ENCODE measurements at regions not wholly inside any gene's neighbourhood (a gene's known extent, or its start where the extent isn't known, plus 50 kb on each side); places are given as distances from the start of the nearest gene placed in this dataset.

DNA sequence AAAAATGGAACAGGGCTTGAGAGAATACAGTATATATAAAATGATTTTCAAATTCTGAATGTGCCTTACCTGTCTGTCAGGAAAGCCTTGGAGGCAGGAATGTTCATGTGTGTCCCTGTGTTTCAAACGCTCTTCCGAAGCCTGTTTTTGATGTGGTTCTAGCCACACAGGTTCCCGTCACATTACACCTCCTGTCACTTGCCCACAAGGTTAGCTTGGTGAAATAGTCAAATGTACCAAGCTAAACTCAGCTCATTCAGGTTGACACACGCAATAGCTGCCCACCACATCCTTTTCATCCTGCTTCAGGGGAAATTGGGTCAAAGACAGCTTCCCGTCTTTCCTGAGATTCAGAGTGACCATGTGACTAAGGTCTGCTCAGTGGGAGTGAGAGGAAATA, 574.0 kb downstream of the EFNB2 start:
- DNase-seq = no peak

DNA sequence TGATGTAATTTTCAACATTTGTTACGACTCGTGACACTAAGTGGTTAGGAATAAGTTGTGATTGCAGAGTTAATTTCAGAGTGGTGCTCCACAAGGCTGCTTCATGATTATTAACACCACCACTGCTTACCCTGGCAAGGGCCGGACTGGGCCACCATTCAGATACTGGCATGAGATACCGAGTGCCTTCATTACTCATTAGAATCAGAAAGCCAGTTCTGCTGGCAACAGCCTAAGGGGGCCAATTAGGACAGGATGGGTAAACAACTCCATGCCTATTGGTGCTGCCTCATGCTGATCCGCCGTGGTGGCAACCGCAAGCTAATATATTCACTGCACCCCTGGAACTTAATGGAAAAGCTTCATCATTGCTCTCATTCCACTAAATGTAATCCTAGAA, 575.1 kb downstream of the EFNB2 start:
- DNase-seq = no peak

DNA sequence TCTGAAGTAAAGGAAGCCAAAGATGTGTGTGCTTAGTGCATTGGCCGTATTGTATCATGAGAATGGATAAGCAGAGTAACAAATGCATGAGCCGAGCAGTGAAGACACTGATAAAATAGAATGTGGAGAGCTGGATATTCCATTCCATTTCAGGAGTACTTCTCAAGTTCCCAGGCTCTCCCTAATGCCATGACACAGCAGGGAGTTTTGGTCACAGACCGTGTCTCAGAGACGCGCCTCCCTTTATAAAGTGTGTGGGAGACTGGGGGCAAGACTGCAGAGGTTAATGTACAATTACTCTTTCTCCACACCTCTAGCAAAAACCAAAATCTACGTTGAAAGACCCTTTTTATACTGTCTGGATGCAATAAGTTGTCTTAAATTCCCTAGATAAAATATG, 575.6 kb downstream of the EFNB2 start:
- no peak for DNase-seq

- no peak for DNase-seq
Measured at GRCh38 chr13:105957769-105958438, 577.6 kb downstream of the EFNB2 start.

DNA sequence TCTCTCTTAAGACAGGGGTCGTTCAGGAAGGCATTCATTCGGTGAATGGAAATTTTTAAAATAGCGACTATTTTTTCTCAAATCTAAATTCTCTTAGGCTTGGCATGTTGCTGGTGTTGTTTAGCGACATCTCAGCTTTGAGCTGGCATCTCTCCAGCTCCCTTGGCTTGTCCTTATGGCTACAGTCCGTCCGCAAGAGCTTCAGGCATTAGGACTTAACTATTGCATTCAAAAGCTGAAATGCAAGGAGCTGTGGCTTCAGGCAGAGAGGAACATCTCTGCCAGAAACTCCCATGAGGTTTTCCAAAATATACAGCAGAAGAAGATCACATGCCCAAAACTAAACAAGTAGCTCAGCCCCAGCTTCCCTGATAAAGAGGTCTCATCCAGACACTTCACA, 578.5 kb downstream of the EFNB2 start:
- DNase-seq = no peak

GRCh38 chr13:105952973-105953290, 582.5 kb downstream of the EFNB2 start:
- DNase-seq = no peak

DNA sequence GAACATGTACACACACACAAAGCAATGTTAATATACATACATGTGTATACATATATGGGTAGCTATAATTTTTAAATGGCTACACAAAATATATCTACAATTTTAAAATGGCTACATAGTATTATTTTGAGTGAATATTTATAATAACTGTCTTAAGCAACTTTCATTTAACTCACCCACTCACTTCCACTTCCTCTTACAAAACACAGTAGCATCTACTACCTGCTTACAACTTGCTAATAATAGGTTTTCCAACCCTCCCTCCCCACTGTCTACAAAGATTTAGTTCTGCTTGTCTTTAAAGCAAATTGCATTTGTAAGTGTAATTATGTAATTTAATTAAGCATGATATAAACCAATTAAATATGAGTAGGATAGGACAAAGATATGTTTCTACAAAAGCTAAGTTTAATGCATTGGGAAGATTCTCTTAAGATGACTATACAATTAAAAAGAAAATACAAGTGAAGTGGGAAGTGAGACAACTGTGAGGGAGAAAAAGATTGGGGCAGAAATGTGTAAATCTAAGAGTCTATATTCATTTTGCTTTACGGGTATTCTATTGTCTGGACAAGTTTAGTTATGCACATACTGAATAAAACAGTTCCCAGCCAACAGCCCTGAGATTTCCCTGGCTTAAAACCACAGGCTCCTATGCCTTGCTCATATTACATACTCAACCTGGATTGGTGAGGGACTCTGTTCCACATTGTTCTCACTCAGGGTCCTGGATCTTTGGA, 583.1 kb downstream of the EFNB2 start:
- no peak for DNase-seq

DNA sequence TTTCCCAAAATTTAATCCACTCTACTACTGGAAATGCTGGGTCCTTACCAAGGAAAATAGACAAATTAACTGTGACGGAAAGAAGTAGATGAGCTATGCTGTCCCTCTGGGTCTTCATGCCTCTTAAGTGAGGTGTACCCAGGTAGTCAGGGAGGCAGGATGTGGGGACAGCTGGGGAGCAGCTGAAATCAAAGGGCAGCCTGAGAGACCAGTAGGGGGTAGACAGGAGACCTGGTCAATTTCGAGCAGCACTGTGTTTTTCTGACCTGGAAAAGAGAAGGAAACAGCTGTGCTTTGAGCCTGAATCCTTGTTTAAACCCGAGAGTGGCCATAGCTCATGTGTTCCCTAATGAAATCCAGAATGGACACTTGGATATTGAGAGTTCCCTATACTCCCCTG, 587.3 kb downstream of the EFNB2 start:
- DNase-seq = no peak

- no peak for DNase-seq
Measured at GRCh38 chr13:105940882-105941281, 594.6 kb downstream of the EFNB2 start.

DNA sequence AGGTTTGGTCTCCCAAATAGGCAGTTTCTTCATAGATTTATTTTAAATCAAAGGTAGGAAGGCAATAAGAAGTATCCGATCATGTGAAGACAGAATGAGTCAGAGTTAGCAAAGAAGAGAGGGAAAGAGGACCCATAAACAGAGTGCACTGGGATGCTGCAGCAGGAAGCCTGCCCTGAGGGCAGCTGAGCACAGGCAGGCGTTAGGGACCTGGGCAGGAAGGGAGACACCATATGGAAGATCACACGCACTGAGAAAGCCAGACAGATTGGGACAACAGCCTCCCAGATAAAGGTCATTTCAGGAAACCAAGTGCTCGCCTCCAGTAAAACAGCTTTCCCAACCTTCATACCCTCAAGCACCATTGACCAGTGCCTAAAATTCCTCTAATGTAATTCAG, 598.0 kb downstream of the EFNB2 start:
- no peak for DNase-seq

DNA sequence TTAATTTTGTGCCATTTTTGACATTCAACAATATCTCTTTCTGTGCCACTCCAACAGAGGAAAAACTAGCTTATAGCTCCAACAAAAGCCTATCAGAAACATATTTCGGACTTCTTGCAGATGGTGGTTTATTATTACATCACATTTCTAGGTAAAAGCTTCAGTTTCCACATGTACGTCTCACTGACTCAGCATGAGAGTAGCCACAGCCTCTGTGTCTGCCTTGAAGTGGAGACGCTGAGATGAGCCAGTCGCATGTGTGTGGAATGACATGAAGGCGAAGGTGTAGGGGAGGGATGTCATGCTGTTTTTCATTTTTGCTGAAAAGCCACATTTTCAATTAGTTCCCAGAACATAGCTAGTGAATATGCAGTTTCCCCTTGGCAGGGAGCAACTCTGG, 598.6 kb downstream of the EFNB2 start:
- no peak for DNase-seq

DNA sequence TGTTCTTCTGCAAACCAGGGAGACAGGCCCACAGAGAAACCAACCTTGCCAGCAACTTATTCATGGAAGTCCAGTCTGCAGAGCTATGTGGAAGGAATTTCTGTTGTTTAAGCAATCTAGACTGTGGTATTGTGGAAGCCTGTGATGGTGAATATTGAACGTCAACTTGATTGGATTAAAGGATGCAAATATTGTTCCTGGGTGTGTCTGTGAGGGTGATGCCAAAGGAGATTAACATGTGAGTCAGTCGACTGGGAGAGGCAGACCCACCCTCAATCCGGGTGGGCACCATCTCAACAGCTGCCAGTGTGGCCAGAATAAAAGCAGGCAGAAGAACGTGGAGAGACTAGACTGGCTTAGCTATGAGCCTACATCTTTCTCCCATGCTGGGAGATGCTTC, 606.0 kb downstream of the EFNB2 start:
- DNase-seq = no peak

DNA sequence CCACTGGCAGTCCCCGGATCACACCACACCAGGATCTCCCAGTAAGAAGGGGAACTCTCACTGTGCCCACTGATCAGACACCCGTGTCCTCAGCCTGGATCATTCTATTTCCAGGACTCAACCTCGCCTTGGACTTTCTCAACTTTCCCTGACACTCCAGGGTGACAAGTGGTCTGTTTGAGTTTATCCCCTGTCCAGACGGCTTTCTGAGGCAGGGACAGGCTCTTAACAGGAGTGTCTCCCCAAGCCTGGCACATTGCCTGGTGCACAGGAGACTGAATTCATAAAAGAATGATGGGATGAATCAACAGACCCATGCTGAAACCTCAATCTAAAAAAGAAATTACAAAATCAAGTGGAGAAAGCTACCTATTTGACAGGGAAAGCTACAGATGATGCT, 606.6 kb downstream of the EFNB2 start:
- DNase-seq = no peak

- no peak for DNase-seq
Measured at GRCh38 chr13:105928048-105928447, 607.4 kb downstream of the EFNB2 start.

DNA sequence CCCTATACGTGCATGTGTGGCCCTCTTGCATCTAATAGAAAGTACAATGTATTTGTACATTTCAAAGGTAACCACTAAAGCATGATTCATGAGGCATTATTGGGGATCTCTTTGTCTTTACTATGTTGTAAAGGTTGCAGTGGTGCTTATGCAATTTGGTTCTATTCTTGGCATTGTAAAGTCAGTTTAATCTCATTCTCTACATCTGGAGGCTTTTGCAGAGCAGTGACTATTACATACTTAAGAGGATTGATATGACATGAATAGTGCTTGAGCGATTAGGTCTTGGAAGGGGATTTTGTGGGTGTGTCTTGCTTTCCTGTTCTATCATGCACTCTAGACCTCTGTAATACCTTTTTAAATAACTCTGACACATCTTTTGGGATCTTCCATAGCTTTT, 610.0 kb downstream of the EFNB2 start:
- DNase-seq = no peak

DNA sequence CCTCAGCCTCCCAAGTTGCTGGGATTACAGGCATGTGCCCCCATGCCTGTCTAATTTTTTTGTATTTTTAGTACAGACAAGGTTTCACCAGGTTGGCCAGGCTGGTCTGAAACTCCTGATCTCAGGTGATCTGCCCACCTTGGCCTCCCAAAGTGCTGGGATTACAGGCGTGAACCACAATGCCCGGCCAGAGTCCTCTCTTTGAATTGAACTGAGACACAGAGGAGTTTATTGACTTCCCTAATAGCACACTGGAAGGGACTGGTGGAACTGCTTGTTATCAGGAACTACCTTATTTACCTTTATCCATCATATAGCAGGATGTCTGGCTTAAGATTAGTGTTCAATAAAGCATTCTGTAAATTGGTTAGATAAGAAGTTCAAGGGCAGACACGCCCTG, 613.8 kb downstream of the EFNB2 start:
- DNase-seq = no peak

DNA sequence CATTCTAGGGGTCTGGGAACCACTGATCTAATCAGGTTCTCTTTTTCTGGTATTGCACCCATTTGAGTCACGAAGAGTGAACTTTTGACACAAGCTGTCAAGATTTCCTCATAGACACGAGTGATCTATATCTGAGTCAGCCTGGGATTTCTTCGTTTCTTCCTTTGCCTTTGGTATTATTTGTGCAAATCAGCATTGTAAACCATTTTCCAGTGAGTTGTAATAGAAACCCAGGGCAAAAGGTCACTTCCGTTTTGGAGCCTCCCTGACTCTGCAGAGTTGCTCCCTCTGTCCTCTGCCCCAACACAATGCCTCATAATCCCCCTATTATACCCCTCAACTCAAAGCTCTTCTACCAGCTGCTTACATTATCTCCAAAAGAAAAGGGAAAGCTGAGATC, 615.1 kb downstream of the EFNB2 start:
- DNase-seq = peak; percentile 16

GRCh38 chr13:105918842-105919741, 616.4 kb downstream of the EFNB2 start:
- no peak for DNase-seq

DNA sequence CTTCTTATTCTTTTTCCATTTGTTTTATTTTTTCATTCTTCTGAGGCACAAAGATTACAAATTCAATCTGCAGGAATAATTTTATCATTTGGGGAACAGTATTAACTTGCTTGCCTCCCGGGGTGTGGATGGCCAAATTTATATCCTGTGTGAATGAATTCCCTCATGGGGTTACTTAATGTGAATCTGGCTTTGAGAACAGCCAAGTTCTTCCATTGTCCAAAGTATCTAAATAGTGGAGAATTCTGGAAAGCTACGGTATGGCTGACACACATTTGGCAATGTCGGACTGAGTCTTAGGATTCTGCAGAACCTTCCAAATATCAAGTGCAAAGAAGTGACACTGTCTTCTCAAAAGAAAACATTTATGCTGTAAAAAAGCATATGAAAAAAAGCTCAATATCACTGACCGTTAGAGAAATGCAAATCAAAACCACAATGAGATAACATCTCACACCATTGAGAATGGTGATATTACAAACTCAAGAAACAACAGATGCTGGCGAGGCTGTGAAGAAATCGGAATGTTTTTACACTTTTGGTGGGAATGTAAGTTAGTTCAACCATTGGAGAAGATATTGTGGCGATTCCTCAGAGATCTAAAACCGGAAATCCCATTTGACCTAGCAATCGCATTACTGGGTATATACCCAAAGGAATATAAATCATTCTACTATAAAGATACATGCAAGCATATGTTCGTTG, 620.2 kb downstream of the EFNB2 start:
- DNase-seq = no peak

DNA sequence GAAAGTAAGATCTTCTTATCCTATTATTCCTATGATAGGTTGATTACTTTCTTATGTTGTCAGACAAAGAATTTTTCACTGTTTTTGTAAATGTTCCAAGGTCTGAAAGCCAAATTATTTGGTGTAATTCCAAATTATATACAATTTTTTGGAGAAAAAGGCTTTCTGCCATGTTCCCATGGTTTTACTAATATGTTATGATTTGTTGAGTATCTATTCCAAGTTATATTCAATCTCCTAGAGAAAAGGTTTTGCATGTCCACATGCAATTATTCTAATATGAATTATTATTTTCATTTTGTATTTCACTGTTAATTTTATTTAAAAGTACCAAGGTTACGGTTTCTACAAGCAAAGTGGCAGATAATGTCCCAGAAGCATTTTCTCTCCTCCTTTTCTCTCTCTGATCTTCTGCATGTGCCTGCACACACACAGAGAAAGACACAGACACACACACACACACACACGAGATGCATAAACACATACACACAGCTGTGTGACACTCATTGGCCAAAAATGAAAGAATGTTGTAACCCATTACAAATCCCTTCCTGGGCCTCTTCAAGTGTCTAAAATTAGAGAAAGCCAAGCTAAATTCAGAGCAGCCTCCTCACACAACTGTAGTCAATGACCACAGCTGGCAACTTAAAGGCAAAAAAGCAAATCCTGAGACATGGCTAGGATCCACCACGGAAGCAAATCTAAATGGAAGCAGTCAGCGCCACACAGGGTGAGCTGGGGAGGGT, 621.0 kb downstream of the EFNB2 start:
- no peak for DNase-seq

DNA sequence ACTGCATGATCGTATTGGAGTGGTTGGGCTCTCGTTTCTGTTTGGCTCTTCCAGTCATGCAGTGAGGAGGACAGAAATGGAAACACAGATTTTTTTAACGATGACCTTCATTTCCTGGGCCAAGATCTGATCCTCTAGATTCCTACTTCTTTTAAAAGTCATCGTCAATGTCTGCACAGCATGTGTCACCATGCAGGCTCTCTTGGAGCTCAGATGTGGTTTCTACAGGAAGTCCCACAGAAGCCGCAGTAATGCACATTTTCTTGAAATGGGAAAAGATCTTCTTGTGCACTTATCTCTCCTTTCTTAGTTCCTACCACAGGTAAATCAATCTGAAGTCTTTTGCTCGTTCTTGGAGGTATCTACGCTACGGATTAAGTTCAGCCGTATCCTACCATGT, 626.9 kb downstream of the EFNB2 start:
- no peak for DNase-seq

GRCh38 chr13:105907319-105908019, 628.0 kb downstream of the EFNB2 start:
- no peak for DNase-seq
